SK-N-SH (cell line): ENCODE measurements at regions not wholly inside any gene's neighbourhood (a gene's known extent, or its start where the extent isn't known, plus 50 kb on each side); places are given as distances from the start of the nearest gene placed in this dataset.

ENCODE experiments used
- CTCF ChIA-PET: fragments of 300-600, 350-600 bp; formaldehyde crosslinking; extraction: SDS; loops from one replicate; lab custom pipeline; 2021; lab: Yijun Ruan, JAX
- POLR2A ChIA-PET: fragments of 350-600 bp; sonication (Branson Sonifier 250); formaldehyde crosslinking; extraction: SDS; loops from one replicate; lab custom pipeline; 2020; ENCODE audit warnings: antibody characterized with exemption, inconsistent platforms; lab: Yijun Ruan, JAX
- DNase-seq: peaks from one replicate; pipeline ENCODE4 v3.0.0; 2012
- H2AFZ ChIP-seq: fragments of 200-600 bp; sonication (generic); 2 replicates; pipeline ENCODE4 v1.8.1; 2016; ENCODE audit warnings: antibody characterized with exemption, mild to moderate bottlenecking, low read depth
- H3F3A ChIP-seq: fragments of 200-600 bp; sonication (generic); replicated peaks from 2 replicates; pipeline ENCODE3; 2016; ENCODE audit warnings: antibody characterized with exemption, mild to moderate bottlenecking; ENCODE audit not compliant: insufficient read depth
- H3K27ac ChIP-seq, 2 experiments: fragments of 200-500 bp in 1 of 2; fragments of 200-600 bp in 1 of 2; sonication (Bioruptor generic) in 1 of 2; sonication (generic), shearing (Covaris generic) in 1 of 2; 2 replicates each; pipeline versions ENCODE4 v1.5.1 to v1.6.1; 2014 to 2016; ENCODE audit warnings: low read depth in 2 of 2, inconsistent platforms in 1 of 2, low read length in 1 of 2, mild to moderate bottlenecking in 1 of 2, mixed read lengths in 1 of 2
- H3K27me3 ChIP-seq: fragments of 200-600 bp; sonication (generic), shearing (Covaris generic); 2 replicates; pipeline ENCODE4 v1.6.1; 2016; ENCODE audit warnings: mixed run types; ENCODE audit not compliant: insufficient read depth
- H3K36me3 ChIP-seq, 2 experiments: fragments of 200-500 bp in 1 of 2; fragments of 200-600 bp in 1 of 2; sonication (Bioruptor generic) in 1 of 2; sonication (generic) in 1 of 2; replicated peaks in 1 of 2; 2 replicates each; pipeline versions ENCODE3 to v1.5.1; 2014 to 2016; ENCODE audit warnings: low read length in 1 of 2, mild to moderate bottlenecking in 1 of 2; ENCODE audit not compliant: insufficient read depth in 2 of 2, control insufficient read depth in 1 of 2
- H3K4me1 ChIP-seq, 2 experiments: fragments of 200-500 bp in 1 of 2; fragments of 200-600 bp in 1 of 2; sonication (Bioruptor generic) in 1 of 2; sonication (generic), shearing (Covaris generic) in 1 of 2; 2 replicates each; pipeline versions ENCODE4 v1.5.1 to v1.6.1; 2014 to 2016; ENCODE audit warnings: low read depth in 1 of 2, low read length in 1 of 2, mixed run types in 1 of 2; ENCODE audit not compliant: insufficient read depth in 2 of 2, control insufficient read depth in 1 of 2
- H3K4me2 ChIP-seq: fragments of 200-600 bp; sonication (generic), shearing (Covaris generic); 2 replicates; pipeline ENCODE4 v1.6.1; 2017; ENCODE audit warnings: mixed run types
- H3K4me3 ChIP-seq, 2 experiments: fragments of 200-500 bp in 1 of 2; fragments of 200-600 bp in 1 of 2; sonication (Bioruptor generic) in 1 of 2; sonication (generic), shearing (Covaris generic) in 1 of 2; 2 replicates each; pipeline versions ENCODE4 v1.5.1 to v1.8.1; 2014 to 2016; ENCODE audit warnings: low read depth in 2 of 2, inconsistent platforms in 1 of 2, low read length in 1 of 2, mild to moderate bottlenecking in 1 of 2, mixed read lengths in 1 of 2, moderate library complexity in 1 of 2
- H3K79me2 ChIP-seq: fragments of 200-600 bp; sonication (generic); 2 replicates; pipeline ENCODE4 v1.8.1; 2017; ENCODE audit warnings: mild to moderate bottlenecking; ENCODE audit not compliant: insufficient read depth
- H3K9ac ChIP-seq: fragments of 200-600 bp; sonication (generic); 2 replicates; pipeline ENCODE4 v1.6.1; 2017; ENCODE audit warnings: mixed run types
- H3K9me2 ChIP-seq: fragments of 200-600 bp; sonication (generic); 2 replicates; pipeline ENCODE4 v1.6.1; 2017; ENCODE audit warnings: mixed run types
- H3K9me3 ChIP-seq: fragments of 200-600 bp; sonication (generic); 2 replicates; pipeline ENCODE4 v1.6.1; 2017; ENCODE audit warnings: mixed run types, mild to moderate bottlenecking, moderate library complexity
- H4K20me1 ChIP-seq: fragments of 200-600 bp; sonication (generic); 2 replicates; pipeline ENCODE4 v1.6.1; 2017; ENCODE audit warnings: mild to moderate bottlenecking, mixed run types; ENCODE audit not compliant: insufficient read depth
- CHD2 ChIP-seq: fragments of 150-350 bp; IDR thresholded peaks from 2 replicates; pipeline ENCODE4 v1.6.1; 2018; ENCODE audit warnings: low read length; ENCODE audit not compliant: partially characterized antibody
- EP300 ChIP-seq, 2 experiments: IDR thresholded peaks; 2 replicates each; pipeline versions ENCODE4 v1.4.0 to v1.6.1; 2012; ENCODE audit warnings: borderline replicate concordance in 1 of 2, low read depth in 1 of 2, low read length in 1 of 2
- EZH2phosphoT487 ChIP-seq: fragments of 200-600 bp; sonication (generic); IDR thresholded peaks from 2 replicates; pipeline ENCODE4 v1.6.1; 2017; ENCODE audit warnings: low read depth, mixed run types, mild to moderate bottlenecking, antibody characterized with exemption, moderate library complexity, borderline replicate concordance
- FOXJ3 ChIP-seq: sonication (generic); formaldehyde crosslinking; IDR thresholded peaks from 2 replicates; pipeline ENCODE4 v1.5.1; 2020; ENCODE audit warnings: mild to moderate bottlenecking, missing genetic modification reagents
- GATA2 ChIP-seq: sonication (generic); formaldehyde crosslinking; IDR thresholded peaks from 2 replicates; pipeline ENCODE4 v1.5.0; 2020; ENCODE audit warnings: mild to moderate bottlenecking, missing genetic modification reagents
- MEF2A ChIP-seq: IDR thresholded peaks from 2 replicates; pipeline ENCODE4 v1.4.0; 2012; ENCODE audit warnings: low read depth, borderline replicate concordance
- NRF1 ChIP-seq: IDR thresholded peaks from 2 replicates; pipeline ENCODE4 v1.6.1; 2012; ENCODE audit warnings: low read depth, mild to moderate bottlenecking, low read length
- POLR2AphosphoS5 ChIP-seq: IDR thresholded peaks from 2 replicates; pipeline ENCODE4 v1.6.1; 2012; ENCODE audit warnings: low read depth, low read length
- RAD21 ChIP-seq: IDR thresholded peaks from 2 replicates; pipeline ENCODE4 v1.6.1; 2012; ENCODE audit warnings: mild to moderate bottlenecking, low read length
- RCOR1 ChIP-seq: fragments of 150-350 bp; IDR thresholded peaks from 2 replicates; pipeline ENCODE4 v1.6.1; 2017; ENCODE audit warnings: antibody characterized with exemption, low read length
- SMC3 ChIP-seq: IDR thresholded peaks from 2 replicates; pipeline ENCODE4 v1.6.1; 2012; ENCODE audit warnings: low read depth, low read length, improper control_type of control experiment
- TAF1 ChIP-seq: IDR thresholded peaks from 2 replicates; pipeline ENCODE4 v1.6.1; 2012; ENCODE audit warnings: low read depth, mild to moderate bottlenecking, low read length, moderate library complexity, borderline replicate concordance
- TCF12 ChIP-seq: IDR thresholded peaks from 2 replicates; pipeline ENCODE4 v1.4.0; 2012
- TEAD4 ChIP-seq: IDR thresholded peaks from 2 replicates; pipeline ENCODE4 v1.4.0; 2012; ENCODE audit warnings: mild to moderate bottlenecking, borderline replicate concordance; ENCODE audit not compliant: insufficient read depth
- WGBS: methylation state at CpG from one replicate; pipeline ENCODE4 v1.1.6; 2017; ENCODE audit warnings: low lambda C conversion rate; 5-methylcytosine and 5-hydroxymethylcytosine counted together
- TF ChIP-seq, protein P1 (sequence below): fragments of 200-600 bp; sonication (generic); IDR thresholded peaks from 2 replicates; pipeline ENCODE4 v1.6.1; 2017; ENCODE audit warnings: antibody characterized with exemption, mild to moderate bottlenecking, moderate library complexity
- TF ChIP-seq, protein P2 (sequence below): fragments of 150-350 bp; IDR thresholded peaks from 2 replicates; pipeline ENCODE4 v1.6.1; 2016; ENCODE audit warnings: mild to moderate bottlenecking, low read depth, low read length
- TF ChIP-seq, protein P3 (sequence below): fragments of 150-350 bp; IDR thresholded peaks from 2 replicates; pipeline ENCODE4 v1.6.1; 2017; ENCODE audit warnings: antibody characterized with exemption, low read length, low read depth, borderline replicate concordance
- TF ChIP-seq, protein P4 (sequence below): IDR thresholded peaks from 2 replicates; pipeline ENCODE4; 2012
- TF ChIP-seq, protein P5 (sequence below): IDR thresholded peaks from 2 replicates; pipeline ENCODE4 v1.4.0; 2012; ENCODE audit warnings: low read depth

DNA sequence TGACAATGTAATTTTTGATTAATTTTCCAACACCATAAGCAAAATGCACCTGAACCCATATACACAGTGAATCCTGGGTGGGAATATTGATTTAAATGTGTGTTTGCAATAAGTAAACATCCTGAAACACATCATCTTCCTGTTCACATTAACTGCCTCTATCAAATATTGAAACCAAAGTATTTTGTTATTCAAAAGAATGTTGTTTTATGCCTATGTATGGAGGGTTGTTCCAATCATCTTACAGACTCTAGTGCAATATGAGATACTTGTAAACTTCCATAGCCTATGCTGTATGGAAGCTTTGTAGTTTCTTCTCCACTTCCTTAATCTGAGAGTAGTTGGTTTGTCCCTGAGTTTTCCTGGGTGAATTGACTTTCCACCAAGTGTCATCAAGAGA is 105.4 kb upstream of the SLC7A11 start:
- Histone ChIP-seq H2AFZ (no peak overlapping the region), H3K27ac (no peak overlapping the region)
- CTCF ChIA-PET: no interaction called here

DNA sequence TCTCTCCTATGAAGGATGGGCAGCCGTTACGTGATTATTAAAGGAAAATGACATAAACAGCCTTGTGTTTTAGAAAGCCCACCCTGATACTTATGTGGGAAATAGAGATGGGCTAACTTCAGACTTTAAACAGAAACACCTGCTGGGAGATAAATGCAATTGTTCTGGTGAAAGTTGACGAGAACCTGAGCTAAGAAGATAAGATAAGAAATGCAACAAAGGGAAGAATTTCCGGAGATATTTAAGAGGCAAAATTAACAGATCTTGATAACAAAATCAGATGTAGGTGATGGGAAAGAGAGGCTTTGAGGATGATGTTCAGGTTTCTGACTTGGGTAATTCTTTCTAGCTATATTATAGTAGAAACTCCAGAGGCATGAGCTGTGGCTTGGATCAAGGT is 102.7 kb upstream of the SLC7A11 start:
- Histone ChIP-seq H3F3A (no peaks in the 10 kb centered on the region), H3K9ac (no peak overlapping the region), H4K20me1 (no peaks in the 10 kb centered on the region), H3K4me1 (no peaks in the 10 kb centered on the region), H3K9me2 (no peaks in the 10 kb centered on the region), H3K9me3 (no peaks in the 10 kb centered on the region), H3K79me2 (no peaks in the 10 kb centered on the region), H2AFZ (no peak overlapping the region), H3K4me2 (no peak overlapping the region), H3K36me3 (no peaks in the 10 kb centered on the region), H3K27ac (no peak overlapping the region), H3K27me3 (no peaks in the 10 kb centered on the region), H3K4me3 (no peak overlapping the region)
- DNase-seq: no peak
- CTCF ChIA-PET: no interaction called here
- POLR2A ChIA-PET: no interaction called here
- no peak for TF ChIP-seq NRF1
- TF ChIP-seq TCF12: no peak
- no peak for TF ChIP-seq MEF2A
- TF ChIP-seq EP300 (IDR thresholded peaks at IDR 0.05; ENCODE audit: borderline replicate concordance in 1 of 2, low read depth in 1 of 2, low read length in 1 of 2): no peak
- no peak for TF ChIP-seq TEAD4
- TF ChIP-seq RAD21: no peak
- TF ChIP-seq TAF1: no peak
- TF ChIP-seq, protein P1, sequence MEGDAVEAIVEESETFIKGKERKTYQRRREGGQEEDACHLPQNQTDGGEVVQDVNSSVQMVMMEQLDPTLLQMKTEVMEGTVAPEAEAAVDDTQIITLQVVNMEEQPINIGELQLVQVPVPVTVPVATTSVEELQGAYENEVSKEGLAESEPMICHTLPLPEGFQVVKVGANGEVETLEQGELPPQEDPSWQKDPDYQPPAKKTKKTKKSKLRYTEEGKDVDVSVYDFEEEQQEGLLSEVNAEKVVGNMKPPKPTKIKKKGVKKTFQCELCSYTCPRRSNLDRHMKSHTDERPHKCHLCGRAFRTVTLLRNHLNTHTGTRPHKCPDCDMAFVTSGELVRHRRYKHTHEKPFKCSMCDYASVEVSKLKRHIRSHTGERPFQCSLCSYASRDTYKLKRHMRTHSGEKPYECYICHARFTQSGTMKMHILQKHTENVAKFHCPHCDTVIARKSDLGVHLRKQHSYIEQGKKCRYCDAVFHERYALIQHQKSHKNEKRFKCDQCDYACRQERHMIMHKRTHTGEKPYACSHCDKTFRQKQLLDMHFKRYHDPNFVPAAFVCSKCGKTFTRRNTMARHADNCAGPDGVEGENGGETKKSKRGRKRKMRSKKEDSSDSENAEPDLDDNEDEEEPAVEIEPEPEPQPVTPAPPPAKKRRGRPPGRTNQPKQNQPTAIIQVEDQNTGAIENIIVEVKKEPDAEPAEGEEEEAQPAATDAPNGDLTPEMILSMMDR: no peak
- TF ChIP-seq FOXJ3 (CRISPR knock-in tag): no peak
- TF ChIP-seq POLR2AphosphoS5: no peak
- no peak for TF ChIP-seq RCOR1
- no peak for TF ChIP-seq EZH2phosphoT487
- TF ChIP-seq, protein P2, sequence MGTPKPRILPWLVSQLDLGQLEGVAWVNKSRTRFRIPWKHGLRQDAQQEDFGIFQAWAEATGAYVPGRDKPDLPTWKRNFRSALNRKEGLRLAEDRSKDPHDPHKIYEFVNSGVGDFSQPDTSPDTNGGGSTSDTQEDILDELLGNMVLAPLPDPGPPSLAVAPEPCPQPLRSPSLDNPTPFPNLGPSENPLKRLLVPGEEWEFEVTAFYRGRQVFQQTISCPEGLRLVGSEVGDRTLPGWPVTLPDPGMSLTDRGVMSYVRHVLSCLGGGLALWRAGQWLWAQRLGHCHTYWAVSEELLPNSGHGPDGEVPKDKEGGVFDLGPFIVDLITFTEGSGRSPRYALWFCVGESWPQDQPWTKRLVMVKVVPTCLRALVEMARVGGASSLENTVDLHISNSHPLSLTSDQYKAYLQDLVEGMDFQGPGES: no peak
- 79% methylated on average over 4 of the region's 4 CpGs for WGBS

More for the DNA sequence above, 105.4 kb upstream of the SLC7A11 start:
- TF ChIP-seq, protein P3, sequence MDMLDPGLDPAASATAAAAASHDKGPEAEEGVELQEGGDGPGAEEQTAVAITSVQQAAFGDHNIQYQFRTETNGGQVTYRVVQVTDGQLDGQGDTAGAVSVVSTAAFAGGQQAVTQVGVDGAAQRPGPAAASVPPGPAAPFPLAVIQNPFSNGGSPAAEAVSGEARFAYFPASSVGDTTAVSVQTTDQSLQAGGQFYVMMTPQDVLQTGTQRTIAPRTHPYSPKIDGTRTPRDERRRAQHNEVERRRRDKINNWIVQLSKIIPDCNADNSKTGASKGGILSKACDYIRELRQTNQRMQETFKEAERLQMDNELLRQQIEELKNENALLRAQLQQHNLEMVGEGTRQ: no peak
- TF ChIP-seq RCOR1 (no peak), GATA2 (no peak), SMC3 (no peak), CHD2 (no peak), EZH2phosphoT487 (no peak), NRF1 (no peak), TEAD4 (no peak)
- TF ChIP-seq, protein P4, sequence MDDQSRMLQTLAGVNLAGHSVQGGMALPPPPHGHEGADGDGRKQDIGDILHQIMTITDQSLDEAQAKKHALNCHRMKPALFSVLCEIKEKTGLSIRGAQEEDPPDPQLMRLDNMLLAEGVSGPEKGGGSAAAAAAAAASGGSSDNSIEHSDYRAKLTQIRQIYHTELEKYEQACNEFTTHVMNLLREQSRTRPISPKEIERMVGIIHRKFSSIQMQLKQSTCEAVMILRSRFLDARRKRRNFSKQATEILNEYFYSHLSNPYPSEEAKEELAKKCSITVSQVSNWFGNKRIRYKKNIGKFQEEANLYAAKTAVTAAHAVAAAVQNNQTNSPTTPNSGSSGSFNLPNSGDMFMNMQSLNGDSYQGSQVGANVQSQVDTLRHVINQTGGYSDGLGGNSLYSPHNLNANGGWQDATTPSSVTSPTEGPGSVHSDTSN: no peak
- TF ChIP-seq, protein P2: no peak
- TF ChIP-seq, protein P5, sequence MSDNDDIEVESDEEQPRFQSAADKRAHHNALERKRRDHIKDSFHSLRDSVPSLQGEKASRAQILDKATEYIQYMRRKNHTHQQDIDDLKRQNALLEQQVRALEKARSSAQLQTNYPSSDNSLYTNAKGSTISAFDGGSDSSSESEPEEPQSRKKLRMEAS: no peak
- no peak overlapping the region for H3K9ac ChIP-seq
- H3K9me3 ChIP-seq: no peaks in the 10 kb centered on the region
- no peaks in the 10 kb centered on the region for H4K20me1 ChIP-seq
- H3K4me3 ChIP-seq: no peak overlapping the region
- H3K9me2 ChIP-seq: no peaks in the 10 kb centered on the region
- H3F3A ChIP-seq: no peaks in the 10 kb centered on the region
- H3K4me1 ChIP-seq: no peaks in the 10 kb centered on the region
- no peaks in the 10 kb centered on the region for H3K36me3 ChIP-seq
- POLR2A ChIA-PET: no interaction called here
- H3K4me2 ChIP-seq: no peak overlapping the region
- no peak for DNase-seq
- no peaks in the 10 kb centered on the region for H3K79me2 ChIP-seq
- no peaks in the 10 kb centered on the region for H3K27me3 ChIP-seq
